K562 (cell line): ENCODE measurements at regions not wholly inside any gene's neighbourhood (a gene's known extent, or its start where the extent isn't known, plus 50 kb on each side); places are given as distances from the start of the nearest gene placed in this dataset.

Experiments used
- ELF1 ChIP-seq: fragments of 200-800 bp; sonication (Bioruptor generic); IDR thresholded peaks from 2 replicates; pipeline ENCODE4 v1.6.1; 2016; ENCODE audit warnings: missing genetic modification characterization, missing compliant biosample characterization
- FOSL1 ChIP-seq: fragments of 200-800 bp; sonication (Bioruptor generic); conservative IDR thresholded peaks from 2 replicates; pipeline ENCODE4 v1.6.1; 2016; ENCODE audit warnings: missing genetic modification characterization, missing compliant biosample characterization
- MAX ChIP-seq: sonication (generic); formaldehyde crosslinking; IDR thresholded peaks from 2 replicates; pipeline ENCODE4 v1.9.0; 2022; ENCODE audit warnings: mild to moderate bottlenecking, missing genetic modification reagents
- POLR2A ChIP-seq: fragments of 450-650 bp; conservative IDR thresholded peaks from 2 replicates; pipeline ENCODE4 v1.6.1; 2016
- TF ChIP-seq, protein P1 (sequence below): fragments of 450-650 bp; formaldehyde crosslinking; IDR thresholded peaks from 2 replicates; pipeline ENCODE4 v1.4.0; 2022; ENCODE audit warnings: missing genetic modification characterization

GRCh38 chr16:56115817-56116576, 75.3 kb upstream of the GNAO1 start:
- TF ChIP-seq ELF1 (tag) (no peak), POLR2A (no peak), MAX (no peak), FOSL1 (tag) (no peak)
- TF ChIP-seq, protein P1, sequence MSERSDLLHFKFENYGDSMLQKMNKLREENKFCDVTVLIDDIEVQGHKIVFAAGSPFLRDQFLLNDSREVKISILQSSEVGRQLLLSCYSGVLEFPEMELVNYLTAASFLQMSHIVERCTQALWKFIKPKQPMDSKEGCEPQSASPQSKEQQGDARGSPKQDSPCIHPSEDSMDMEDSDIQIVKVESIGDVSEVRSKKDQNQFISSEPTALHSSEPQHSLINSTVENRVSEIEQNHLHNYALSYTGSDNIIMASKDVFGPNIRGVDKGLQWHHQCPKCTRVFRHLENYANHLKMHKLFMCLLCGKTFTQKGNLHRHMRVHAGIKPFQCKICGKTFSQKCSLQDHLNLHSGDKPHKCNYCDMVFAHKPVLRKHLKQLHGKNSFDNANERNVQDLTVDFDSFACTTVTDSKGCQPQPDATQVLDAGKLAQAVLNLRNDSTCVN, result no peak
